ENCODE measurements at regions not wholly inside any gene's neighbourhood (a gene's known extent, or its start where the extent isn't known, plus 50 kb on each side); places are given as distances from the start of the nearest gene placed in this dataset.
A peak's percentile ranks its signal among the peaks of the same experiment; 100 is the strongest.

DNA sequence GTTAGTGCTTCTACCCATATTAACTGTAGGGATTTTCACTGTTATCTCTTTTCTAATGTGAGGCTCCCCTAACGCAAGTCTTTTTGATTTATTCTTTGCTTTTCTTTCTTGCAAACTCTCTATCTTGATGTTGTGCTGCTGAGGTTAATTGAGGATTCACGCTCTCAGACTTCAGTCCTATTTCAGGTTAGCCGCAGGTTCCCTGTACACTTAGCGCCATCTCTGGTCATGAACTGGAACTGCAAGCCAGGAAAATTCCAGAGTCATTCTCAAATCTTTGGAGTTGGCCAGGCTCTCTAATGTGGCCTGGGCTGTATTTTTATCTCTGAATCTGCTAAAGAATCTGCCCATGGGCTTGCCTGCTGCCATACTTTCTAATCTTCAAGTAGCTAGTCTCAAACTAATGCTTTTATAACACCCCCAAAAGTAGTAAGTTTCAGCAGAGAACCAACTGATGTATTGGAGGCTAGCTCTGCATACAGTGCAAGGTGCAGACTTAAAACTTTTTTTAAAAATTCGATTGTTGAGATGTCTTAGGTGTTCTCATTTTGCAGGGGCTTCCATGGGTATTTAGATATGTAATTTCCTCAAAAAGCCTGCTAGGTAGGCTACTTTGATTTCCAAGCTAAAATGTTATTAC is 91.1 kb upstream of the OPRM1 start:
- Mint-ChIP-seq H3K9me3 (no peaks in the 10 kb centered on the region), H3K27me3 (ENCODE audit: low read depth) (no peaks in the 10 kb centered on the region), H3K27ac (peak overlapping the region in 1 of 3 experiments; percentile 61; a peak in 1 of 7 replicates), H3K4me3 (no peak overlapping the region), H3K4me1 (peaks cover 9 to 16% of the 10 kb centered on the region in 2 experiments), H3K36me3 (ENCODE audit: insufficient read depth in 1 of 3, low read depth in 3 of 3) (no peaks in the 10 kb centered on the region)
- H2AK5ac ChIP-seq (ENCODE audit: insufficient read length, low read length): no peak overlapping the region
- no peak overlapping the region for H3K27ac ChIP-seq (ENCODE audit: insufficient read length, low read depth, low read length)
- no peaks in the 10 kb centered on the region for H3K27me3 ChIP-seq (ENCODE audit: insufficient read depth, low read length)
- peak overlapping the region; percentile 88 for H2AFZ ChIP-seq (ENCODE audit: low read length)
- WGBS (ENCODE audit: extremely low coverage, insufficient read length, low lambda C conversion rate): no CpG with 5 or more reads among the region's 5 CpGs
- H3K14ac ChIP-seq (ENCODE audit: insufficient read depth, low read length): no peak overlapping the region
- no peak overlapping the region for H3K4me2 ChIP-seq (ENCODE audit: insufficient read depth, insufficient read length, low read length)
- no peaks in the 10 kb centered on the region for H3K9me3 ChIP-seq (ENCODE audit: control insufficient read depth, low read depth, low read length)
- H3K23me2 ChIP-seq (ENCODE audit: insufficient read length, low read depth, low read length, poor library complexity, severe bottlenecking): no peaks in the 10 kb centered on the region
- DNase-seq: peak; percentile 44
- H3K79me1 ChIP-seq (ENCODE audit: insufficient read depth, low read depth, low read length, poor library complexity, severe bottlenecking): no peaks in the 10 kb centered on the region
- no peak overlapping the region for H4K5ac ChIP-seq (ENCODE audit: insufficient read length, low read depth, low read length)
- H2BK12ac ChIP-seq (ENCODE audit: insufficient read length, low read depth, low read length): no peak overlapping the region
- H3K23ac ChIP-seq (ENCODE audit: insufficient read length, low read depth, low read length): no peak overlapping the region
- TF ChIP-seq, protein P1, sequence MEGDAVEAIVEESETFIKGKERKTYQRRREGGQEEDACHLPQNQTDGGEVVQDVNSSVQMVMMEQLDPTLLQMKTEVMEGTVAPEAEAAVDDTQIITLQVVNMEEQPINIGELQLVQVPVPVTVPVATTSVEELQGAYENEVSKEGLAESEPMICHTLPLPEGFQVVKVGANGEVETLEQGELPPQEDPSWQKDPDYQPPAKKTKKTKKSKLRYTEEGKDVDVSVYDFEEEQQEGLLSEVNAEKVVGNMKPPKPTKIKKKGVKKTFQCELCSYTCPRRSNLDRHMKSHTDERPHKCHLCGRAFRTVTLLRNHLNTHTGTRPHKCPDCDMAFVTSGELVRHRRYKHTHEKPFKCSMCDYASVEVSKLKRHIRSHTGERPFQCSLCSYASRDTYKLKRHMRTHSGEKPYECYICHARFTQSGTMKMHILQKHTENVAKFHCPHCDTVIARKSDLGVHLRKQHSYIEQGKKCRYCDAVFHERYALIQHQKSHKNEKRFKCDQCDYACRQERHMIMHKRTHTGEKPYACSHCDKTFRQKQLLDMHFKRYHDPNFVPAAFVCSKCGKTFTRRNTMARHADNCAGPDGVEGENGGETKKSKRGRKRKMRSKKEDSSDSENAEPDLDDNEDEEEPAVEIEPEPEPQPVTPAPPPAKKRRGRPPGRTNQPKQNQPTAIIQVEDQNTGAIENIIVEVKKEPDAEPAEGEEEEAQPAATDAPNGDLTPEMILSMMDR (conservative IDR thresholded peaks at IDR 0.05): peak; percentile 97
- H3K18ac ChIP-seq (ENCODE audit: insufficient read length, low read depth, low read length): no peak overlapping the region
- no peak overlapping the region for H4K91ac ChIP-seq (ENCODE audit: insufficient read length, low read depth, low read length)
- H3K9ac ChIP-seq (ENCODE audit: extremely low read depth, insufficient read length, low read length): no peak overlapping the region
- no peaks in the 10 kb centered on the region for H3K79me2 ChIP-seq (ENCODE audit: insufficient read depth, low read length)
- no peak overlapping the region for H2BK20ac ChIP-seq (ENCODE audit: low read depth, low read length, poor library complexity, severe bottlenecking)
- H3K4ac ChIP-seq (ENCODE audit: low read depth, low read length): no peak overlapping the region
- H3K4me1 ChIP-seq (ENCODE audit: insufficient read depth, low read length): 0 out of 2 replicates have a peak, but pooled peaks cover 4% of the 10 kb centered on the region
- no peak overlapping the region for H2BK5ac ChIP-seq (ENCODE audit: insufficient read length, low read length)
- H4K8ac ChIP-seq (replicated peaks; ENCODE audit: insufficient read length, low read depth, low read length): no peak overlapping the region
- no peak overlapping the region for H2BK120ac ChIP-seq (ENCODE audit: low read depth, low read length, poor library complexity, severe bottlenecking)
- H3T11ph ChIP-seq (ENCODE audit: low read length): no peak overlapping the region
- no peak overlapping the region for H2BK15ac ChIP-seq (ENCODE audit: low read depth, low read length)
- no peak overlapping the region for H3K56ac ChIP-seq (ENCODE audit: insufficient read length, low read depth, low read length)
- no peaks in the 10 kb centered on the region for H4K20me1 ChIP-seq (ENCODE audit: control insufficient read depth, insufficient read depth, insufficient read length)
